HEK293T (cell line): ENCODE measurements at regions not wholly inside any gene's neighbourhood (a gene's known extent, or its start where the extent isn't known, plus 50 kb on each side); places are given as distances from the start of the nearest gene placed in this dataset.

Source experiments
- CTCF ChIA-PET: fragments of 350-600 bp; formaldehyde crosslinking; extraction: SDS; loops from one replicate; lab custom pipeline; 2021; ENCODE audit warnings: antibody characterized with exemption, inconsistent platforms; lab: Yijun Ruan, JAX
- POLR2A ChIA-PET: fragments of 350-600 bp; formaldehyde crosslinking; extraction: SDS; loops from one replicate; lab custom pipeline; 2020; ENCODE audit warnings: antibody characterized with exemption, inconsistent platforms; lab: Yijun Ruan, JAX
- DNase-seq: peaks from one replicate; pipeline ENCODE4 v3.0.0; 2012; ENCODE audit warnings: mixed read lengths; ENCODE audit errors: extremely low spot score
- ARNT ChIP-seq: fragments of 450-650 bp; IDR thresholded peaks from 2 replicates; pipeline ENCODE4 v1.6.1; 2017; ENCODE audit warnings: mild to moderate bottlenecking
- BHLHE40 ChIP-seq: fragments of 450-650 bp; IDR thresholded peaks from 2 replicates; pipeline ENCODE4 v1.6.1; 2016; ENCODE audit warnings: mild to moderate bottlenecking, moderate library complexity, borderline replicate concordance
- CTBP1 ChIP-seq: fragments of 450-650 bp; IDR thresholded peaks from 2 replicates; pipeline ENCODE4 v1.6.1; 2016; ENCODE audit warnings: borderline replicate concordance
- ELF4 ChIP-seq: fragments of 450-650 bp; IDR thresholded peaks from 2 replicates; pipeline ENCODE4 v1.6.1; 2017; ENCODE audit warnings: antibody characterized with exemption
- FOXA1 ChIP-seq: fragments of 450-650 bp; IDR thresholded peaks from 2 replicates; pipeline ENCODE4 v1.6.1; 2016; ENCODE audit warnings: mild to moderate bottlenecking
- FOXK2 ChIP-seq: fragments of 450-650 bp; IDR thresholded peaks from 2 replicates; pipeline ENCODE4 v1.6.1; 2016; ENCODE audit warnings: mild to moderate bottlenecking
- FOXM1 ChIP-seq: fragments of 450-650 bp; IDR thresholded peaks from 2 replicates; pipeline ENCODE4 v1.6.1; 2017; ENCODE audit warnings: mild to moderate bottlenecking, borderline replicate concordance
- HDGF ChIP-seq: fragments of 450-650 bp; IDR thresholded peaks from 2 replicates; pipeline ENCODE4 v1.6.1; 2017; ENCODE audit warnings: antibody characterized with exemption, borderline replicate concordance
- L3MBTL2 ChIP-seq: fragments of 450-650 bp; conservative IDR thresholded peaks from 2 replicates; pipeline ENCODE4 v1.6.1; 2016; ENCODE audit warnings: mild to moderate bottlenecking
- LEF1 ChIP-seq: fragments of 450-650 bp; IDR thresholded peaks from 2 replicates; pipeline ENCODE4 v1.6.1; 2017; ENCODE audit warnings: mild to moderate bottlenecking, borderline replicate concordance
- NFRKB ChIP-seq: fragments of 450-650 bp; IDR thresholded peaks from 2 replicates; pipeline ENCODE4 v1.6.1; 2016; ENCODE audit warnings: mild to moderate bottlenecking, moderate library complexity
- SP1 ChIP-seq: fragments of 450-650 bp; IDR thresholded peaks from 2 replicates; pipeline ENCODE4 v1.6.1; 2017
- SUZ12 ChIP-seq: fragments of 450-650 bp; IDR thresholded peaks from 2 replicates; pipeline ENCODE4 v1.6.1; 2016; ENCODE audit warnings: mild to moderate bottlenecking
- TARDBP ChIP-seq: fragments of 450-650 bp; IDR thresholded peaks from 2 replicates; pipeline ENCODE4 v1.6.1; 2016
- ZNF384 ChIP-seq: fragments of 450-650 bp; IDR thresholded peaks from 2 replicates; pipeline ENCODE4 v1.6.1; 2016
- TF ChIP-seq, protein P1 (sequence below): fragments of 450-650 bp; IDR thresholded peaks from 2 replicates; pipeline ENCODE4 v1.6.1; 2016

DNA sequence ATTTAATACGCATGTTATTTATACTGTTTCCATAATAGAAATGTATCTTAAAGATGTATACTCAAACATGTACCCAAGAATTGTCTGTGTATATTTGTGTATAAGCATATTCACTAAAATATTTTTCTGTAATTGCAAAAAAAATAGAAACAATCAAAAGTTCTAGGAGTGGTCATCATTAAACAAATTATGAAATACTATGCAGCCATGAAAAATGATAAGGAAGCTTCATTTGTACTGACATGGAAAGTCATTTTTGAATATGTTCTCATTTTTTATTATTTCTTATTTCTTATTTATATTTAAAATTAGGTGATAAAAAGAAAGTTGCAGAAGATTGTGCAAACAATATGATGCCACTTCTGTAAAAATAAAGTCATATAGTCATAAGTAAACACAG is 400.0 kb upstream of the AUTS2 start:
- no peak for DNase-seq
- TF ChIP-seq LEF1 (no peak), CTBP1 (no peak), TARDBP (no peak), SUZ12 (no peak), ZNF384 (no peak), ARNT (no peak), FOXA1 (no peak), BHLHE40 (no peak), NFRKB (no peak), SP1 (no peak), ELF4 (no peak), FOXM1 (no peak)
- POLR2A ChIA-PET = no interaction called here
- CTCF ChIA-PET = no interaction called here

DNA sequence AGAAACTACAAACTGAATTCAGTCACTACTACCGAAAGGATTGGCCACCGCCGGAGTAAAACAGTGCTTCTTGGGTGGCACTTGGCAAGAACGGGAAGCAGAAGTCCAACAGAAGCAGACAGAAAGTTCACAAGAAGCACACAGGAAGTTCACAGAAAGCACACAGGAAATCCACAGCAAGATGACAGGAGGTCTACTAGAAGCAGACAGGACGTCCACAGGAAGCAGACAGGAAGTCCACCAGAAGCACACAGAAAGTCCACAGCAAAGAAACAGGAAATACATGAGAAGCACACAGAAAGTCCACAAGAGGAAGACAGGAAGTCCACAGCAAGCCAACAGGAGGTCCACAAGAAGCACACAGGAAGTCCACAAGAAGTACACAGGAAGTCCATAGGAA is 399.2 kb upstream of the AUTS2 start:
- ChIA-PET CTCF (no interaction called here), POLR2A (no interaction called here)
- DNase-seq = no peak
- no peak for TF ChIP-seq SUZ12
- no peak for TF ChIP-seq FOXK2
- TF ChIP-seq SP1 = no peak
- TF ChIP-seq FOXM1 = no peak
- no peak for TF ChIP-seq ZNF384
- no peak for TF ChIP-seq HDGF
- no peak for TF ChIP-seq FOXA1
- no peak for TF ChIP-seq ELF4

- CTCF ChIA-PET = no interaction called here
- no peak for DNase-seq
- TF ChIP-seq L3MBTL2 (no peak), ARNT (no peak), FOXA1 (no peak), FOXM1 (no peak), NFRKB (no peak), SUZ12 (no peak)
- POLR2A ChIA-PET = no interaction called here
These were observed 398.6 kb upstream of the AUTS2 start for GRCh38 chr7:69199661-69200060.

DNA sequence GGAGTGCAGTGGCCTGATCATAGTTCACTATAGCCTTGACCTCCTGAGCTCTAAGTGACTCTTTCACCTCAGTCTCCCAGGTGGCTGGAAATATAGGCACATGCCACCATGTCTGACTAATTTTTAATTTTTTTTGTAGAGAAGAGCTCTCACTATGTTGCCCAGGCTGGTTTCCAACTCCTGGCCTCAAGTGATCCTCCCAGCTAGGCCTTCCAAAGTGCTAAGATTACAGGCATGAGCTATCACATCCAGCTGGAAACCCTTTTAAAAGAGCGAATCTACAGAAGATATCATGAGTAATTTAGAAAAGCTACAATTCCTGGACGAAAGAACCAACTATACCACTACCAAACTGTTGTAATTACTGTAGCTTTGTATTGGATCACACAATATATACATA is 394.4 kb upstream of the AUTS2 start:
- POLR2A ChIA-PET = no interaction called here
- CTCF ChIA-PET = no interaction called here
- TF ChIP-seq BHLHE40 (no peak), TARDBP (no peak), ARNT (no peak), FOXK2 (no peak), LEF1 (no peak), HDGF (no peak), FOXM1 (no peak), SP1 (no peak), NFRKB (no peak), FOXA1 (no peak), ZNF384 (no peak), L3MBTL2 (no peak)
- no peak for DNase-seq

DNA sequence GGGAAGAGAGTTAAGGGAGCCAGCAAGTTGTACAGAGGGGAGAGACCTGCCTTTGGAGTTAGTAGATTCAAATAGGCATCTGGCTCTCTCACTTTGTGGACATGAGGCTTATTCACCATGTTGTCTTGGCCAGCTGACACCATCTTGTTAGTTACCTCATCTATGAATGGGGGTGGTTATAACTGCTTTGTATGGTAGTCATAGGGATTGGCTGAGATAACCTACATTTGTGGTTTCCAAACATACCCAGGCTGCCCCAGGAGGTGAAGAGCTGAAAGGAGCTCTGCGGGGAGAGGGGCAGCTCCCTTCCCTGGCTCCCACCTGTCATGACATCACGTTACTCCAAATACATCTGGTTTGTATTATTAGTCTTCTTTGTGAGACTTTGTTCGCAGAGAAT is 393.3 kb upstream of the AUTS2 start:
- ChIA-PET POLR2A (no interaction called here), CTCF (no interaction called here)
- TF ChIP-seq LEF1 (no peak), FOXA1 (no peak), FOXK2 (no peak), HDGF (no peak), CTBP1 (no peak), TARDBP (no peak), SP1 (no peak), FOXM1 (no peak)
- DNase-seq = no peak

- CTCF ChIA-PET = no interaction called here
- no peak for DNase-seq
- POLR2A ChIA-PET = no interaction called here
- no peak for TF ChIP-seq ELF4
- no peak for TF ChIP-seq TARDBP
- TF ChIP-seq FOXM1 = no peak
- TF ChIP-seq HDGF = no peak
- no peak for TF ChIP-seq L3MBTL2
- TF ChIP-seq, protein P1, sequence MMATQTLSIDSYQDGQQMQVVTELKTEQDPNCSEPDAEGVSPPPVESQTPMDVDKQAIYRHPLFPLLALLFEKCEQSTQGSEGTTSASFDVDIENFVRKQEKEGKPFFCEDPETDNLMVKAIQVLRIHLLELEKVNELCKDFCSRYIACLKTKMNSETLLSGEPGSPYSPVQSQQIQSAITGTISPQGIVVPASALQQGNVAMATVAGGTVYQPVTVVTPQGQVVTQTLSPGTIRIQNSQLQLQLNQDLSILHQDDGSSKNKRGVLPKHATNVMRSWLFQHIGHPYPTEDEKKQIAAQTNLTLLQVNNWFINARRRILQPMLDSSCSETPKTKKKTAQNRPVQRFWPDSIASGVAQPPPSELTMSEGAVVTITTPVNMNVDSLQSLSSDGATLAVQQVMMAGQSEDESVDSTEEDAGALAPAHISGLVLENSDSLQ = no peak
- TF ChIP-seq NFRKB = no peak
- no peak for TF ChIP-seq SP1
- no peak for TF ChIP-seq ARNT
- no peak for TF ChIP-seq ZNF384
- no peak for TF ChIP-seq LEF1
- no peak for TF ChIP-seq FOXA1
- no peak for TF ChIP-seq CTBP1
These were observed 392.7 kb upstream of the AUTS2 start for GRCh38 chr7:69205581-69205980.

DNA sequence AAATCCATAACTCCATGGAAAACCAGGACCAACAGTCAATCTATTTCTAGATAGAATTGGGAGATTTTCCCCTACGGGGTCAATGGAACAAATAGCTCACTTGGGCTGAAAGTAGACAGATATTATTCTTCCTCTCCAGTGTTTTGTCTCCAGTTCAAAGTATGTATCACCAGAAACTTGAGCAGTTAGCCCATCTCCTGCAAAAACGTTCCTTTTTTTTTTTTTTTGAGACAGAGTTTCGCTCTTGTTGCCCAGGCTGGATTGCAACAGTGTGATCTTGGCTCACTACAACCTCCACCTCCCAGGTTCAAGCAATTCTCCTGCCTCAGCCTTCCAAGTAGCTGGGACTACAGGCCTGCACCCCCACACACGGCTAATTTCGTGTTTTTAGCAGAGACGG is 390.0 kb upstream of the AUTS2 start:
- ChIA-PET POLR2A (no interaction called here), CTCF (no interaction called here)
- DNase-seq = no peak
- TF ChIP-seq ARNT (no peak), FOXK2 (no peak), SUZ12 (no peak), ZNF384 (no peak), NFRKB (no peak), L3MBTL2 (no peak), FOXM1 (no peak), HDGF (no peak), ELF4 (no peak), CTBP1 (no peak), TARDBP (no peak), LEF1 (no peak), SP1 (no peak), BHLHE40 (no peak), FOXA1 (no peak)
- TF ChIP-seq, protein P1 = no peak
